T-cell (primary cell): ENCODE measurements at regions not wholly inside any gene's neighbourhood (a gene's known extent, or its start where the extent isn't known, plus 50 kb on each side); places are given as distances from the start of the nearest gene placed in this dataset.
"Not testable (repeated sequence)": the region's sequence is repeated elsewhere in the genome, so short reads cannot be mapped to it uniquely, and the experiment has no call there.

Experiments used
- ATAC-seq, 4 experiments: fragments of 200-7000 bp in 3 of 4; fragments of 150-1000 bp in 1 of 4; cut with Tn5 transposase; replicated peaks in 1 of 4; 1 replicate in 3 of 4; 2 replicates in 1 of 4; pipeline ENCODE4 v1.10.0; 2021; ENCODE audit warnings: moderate library complexity in 3 of 4, mild to moderate bottlenecking in 2 of 4, moderate number of reproducible peaks in 1 of 4
- CTCF ChIA-PET, 2 donors: fragments of 300-600 bp; sonication (Branson Sonifier 250); formaldehyde crosslinking; loops; one replicate each; lab custom pipeline; 2022; ENCODE audit warnings: antibody characterized with exemption in 2 of 2; lab: Charles Lee
- POLR2A ChIA-PET, 2 donors: fragments of 300-600 bp; sonication (Branson Sonifier 250); formaldehyde crosslinking; loops; one replicate each; lab custom pipeline; 2022; ENCODE audit warnings: antibody characterized with exemption in 2 of 2; lab: Charles Lee
- DNase-seq, 35 experiments: peaks; one replicate each; pipeline versions ENCODE4 v3.0.0 to v3.0.0-alpha.2; 2013 to 2023
- H3K27ac ChIP-seq: one replicate; pipeline ENCODE4 v1.5.1; 2013; ENCODE audit warnings: low read length
- H3K27me3 ChIP-seq, 2 experiments: replicated peaks in 1 of 2; 1 replicate in 1 of 2; 2 replicates in 1 of 2; pipeline versions ENCODE4 v1.6.1 to v1.7.0; 2013; ENCODE audit warnings: low read length in 1 of 2, mixed read lengths in 1 of 2; ENCODE audit not compliant: control insufficient read depth in 2 of 2, insufficient read depth in 2 of 2; ENCODE audit errors: extremely low read depth in 1 of 2
- H3K36me3 ChIP-seq, 2 donors: 1 replicate in 1 of 2; 2 replicates in 1 of 2; pipeline versions ENCODE4 v1.6.1 to v1.7.0; 2013; ENCODE audit warnings: low read length in 1 of 2; ENCODE audit not compliant: control insufficient read depth in 2 of 2, insufficient read depth in 1 of 2; ENCODE audit errors: extremely low read depth in 1 of 2
- H3K4me1 ChIP-seq, 2 experiments: 1 replicate in 1 of 2; 2 replicates in 1 of 2; pipeline versions ENCODE4 v1.6.1 to v1.7.0; 2013; ENCODE audit warnings: low read length in 2 of 2, mixed read lengths in 1 of 2; ENCODE audit not compliant: insufficient read depth in 2 of 2, control insufficient read depth in 1 of 2; ENCODE audit errors: extremely low read depth in 1 of 2
- H3K4me3 ChIP-seq, 2 donors: 1 replicate in 1 of 2; 2 replicates in 1 of 2; pipeline versions ENCODE4 v1.5.1 to v1.7.0; 2013; ENCODE audit warnings: mild to moderate bottlenecking in 2 of 2, low read length in 1 of 2, moderate library complexity in 1 of 2; ENCODE audit not compliant: control insufficient read depth in 1 of 2; ENCODE audit errors: extremely low read depth in 1 of 2
- H3K9me3 ChIP-seq: 2 replicates; pipeline ENCODE4 v1.7.0; 2013
- H3K27ac Mint-ChIP-seq, 2 donors: one replicate each; pipeline ENCODE4 v1.8.0; 2020 to 2021; ENCODE audit warnings: mild to moderate bottlenecking in 2 of 2, mixed read lengths in 2 of 2
- H3K27me3 Mint-ChIP-seq, 2 donors: one replicate each; pipeline ENCODE4 v1.8.0; 2021 to 2022; ENCODE audit warnings: mixed read lengths in 2 of 2
- H3K36me3 Mint-ChIP-seq: one replicate; pipeline ENCODE4 v1.8.0; 2021; ENCODE audit warnings: mixed read lengths
- H3K4me1 Mint-ChIP-seq, 3 donors: one replicate each; pipeline ENCODE4 v1.8.0; 2020 to 2022; ENCODE audit warnings: mixed read lengths in 3 of 3, mild to moderate bottlenecking in 1 of 3
- H3K4me3 Mint-ChIP-seq, 3 donors: one replicate each; pipeline ENCODE4 v1.8.0; 2020 to 2022; ENCODE audit warnings: mild to moderate bottlenecking in 3 of 3, mixed read lengths in 3 of 3, moderate library complexity in 3 of 3
- H3K9me3 Mint-ChIP-seq, 3 donors: one replicate each; pipeline ENCODE4 v1.8.0; 2020 to 2022; ENCODE audit warnings: mixed read lengths in 3 of 3
- WGBS: methylation state at CpG from one replicate; pipeline ENCODE4 v1.1.5; 2013; ENCODE audit warnings: missing lambda C conversion rate; ENCODE audit not compliant: insufficient coverage; 5-methylcytosine and 5-hydroxymethylcytosine counted together

DNA sequence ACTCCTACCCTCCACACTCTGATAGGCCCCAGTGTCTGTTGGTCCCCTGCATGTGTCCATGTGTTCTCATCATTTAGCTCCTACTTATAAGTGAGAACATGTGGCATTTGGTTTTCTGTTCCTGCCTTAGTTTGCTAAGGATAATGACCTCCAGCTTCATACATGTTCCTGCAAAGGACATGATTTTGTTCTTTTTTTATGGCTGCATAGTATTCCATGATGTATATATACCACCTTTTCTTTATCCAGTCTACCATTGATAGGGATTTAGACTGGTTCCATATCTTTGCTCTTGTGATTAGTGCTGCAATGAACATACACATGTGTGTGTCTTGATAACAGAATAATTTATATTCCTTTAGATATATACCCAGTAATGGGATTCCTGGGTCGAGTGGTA lies 67.9 kb downstream of the MSX2 start:
- H3K27me3 Mint-ChIP-seq: peaks cover 39 to 42% of the 10 kb centered on the region in 2 donors
- H3K27ac ChIP-seq: not testable (repeated sequence)

DNA sequence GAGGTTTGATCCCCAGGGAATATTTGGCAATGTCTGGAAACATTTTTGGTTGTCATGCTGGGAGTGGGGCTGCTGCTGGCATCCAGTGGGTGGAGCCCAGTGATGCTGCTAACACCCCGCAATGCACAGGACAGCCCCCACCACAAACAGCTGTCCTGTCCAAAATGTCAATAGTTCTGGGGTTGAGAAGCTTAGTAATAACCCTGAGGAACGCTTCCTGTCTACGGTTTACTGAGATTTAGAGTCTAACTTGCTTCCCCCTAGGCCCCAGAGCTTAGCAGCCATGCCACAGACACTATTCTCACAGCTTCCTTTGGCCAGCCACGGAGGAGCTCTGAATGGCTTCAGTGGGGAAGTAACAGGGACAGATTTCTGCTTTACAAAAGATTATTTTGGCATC lies 66.5 kb downstream of the MSX2 start:
- no peak overlapping the region for H3K27ac ChIP-seq
- H3K9me3 Mint-ChIP-seq: peaks cover 0 to 2% (median 0%) of the 10 kb centered on the region in 3 donors
- peaks cover 0 to 22% of the 10 kb centered on the region in 2 experiments for H3K27me3 ChIP-seq
- ChIA-PET POLR2A (no interaction called here), CTCF (no interaction called here)
- H3K4me1 Mint-ChIP-seq: peaks cover 0 to 2% (median 2%) of the 10 kb centered on the region in 3 donors
- no peak overlapping the region for H3K4me3 ChIP-seq
- no CpG with 5 or more reads among the region's 4 CpGs for WGBS
- no peaks in the 10 kb centered on the region for H3K9me3 ChIP-seq
- no peak for DNase-seq
- peaks cover 0 to 4% of the 10 kb centered on the region in 2 experiments for H3K4me1 ChIP-seq
- peaks cover 29 to 34% of the 10 kb centered on the region in 2 donors for H3K27me3 Mint-ChIP-seq
- H3K27ac Mint-ChIP-seq: no peak overlapping the region
- no peaks in the 10 kb centered on the region for H3K36me3 Mint-ChIP-seq
- no peak for ATAC-seq
- no peaks in the 10 kb centered on the region for H3K36me3 ChIP-seq
- H3K4me3 Mint-ChIP-seq: no peak overlapping the region

More for the DNA sequence above, 67.9 kb downstream of the MSX2 start:
- H3K4me1 ChIP-seq, H3K27ac Mint-ChIP-seq, ATAC-seq, POLR2A ChIA-PET, H3K9me3 Mint-ChIP-seq, H3K4me3 Mint-ChIP-seq, H3K4me3 ChIP-seq, DNase-seq, H3K36me3 Mint-ChIP-seq, H3K36me3 ChIP-seq, H3K9me3 ChIP-seq, H3K4me1 Mint-ChIP-seq: not testable (repeated sequence)
- WGBS: no CpG with 5 or more reads among the region's 1 CpG
- CTCF ChIA-PET: interaction anchor here in 1 of 2 donors (0.5 to 4.0 kb wide), 2 partner anchors 88 to 373 kb away, joined by 4 to 21 read pairs; no protein-coding TSS in a partner anchor
- H3K27me3 ChIP-seq: peaks cover 0 to 26% of the 10 kb centered on the region in 2 experiments

DNA sequence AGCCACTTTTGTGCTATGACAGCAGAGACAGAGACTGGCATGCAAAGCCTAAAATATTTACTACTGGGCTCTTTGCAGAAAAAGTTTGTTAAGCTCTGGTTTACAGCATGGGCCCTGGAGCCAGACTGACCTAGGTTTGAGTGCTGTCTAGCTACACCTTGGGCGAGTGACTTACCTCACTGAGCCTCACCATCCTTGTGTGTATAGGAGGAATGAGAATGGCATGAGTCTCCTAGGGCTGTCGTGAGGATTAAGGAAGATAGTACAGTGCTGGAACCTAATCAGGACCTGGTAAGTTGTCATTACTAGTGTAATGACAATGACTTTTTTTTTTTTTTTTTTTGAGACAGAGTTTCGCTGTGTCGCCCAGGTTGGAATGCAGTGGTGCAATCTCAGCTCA lies 65.2 kb downstream of the MSX2 start:
- Histone ChIP-seq H3K36me3 (no peaks in the 10 kb centered on the region), H3K27me3 (peaks cover 0 to 20% of the 10 kb centered on the region in 2 experiments), H3K4me1 (peaks cover 0 to 4% of the 10 kb centered on the region in 2 experiments), H3K9me3 (no peaks in the 10 kb centered on the region), H3K4me3 (no peak overlapping the region), H3K27ac (no peak overlapping the region)
- 86% methylated on average over 3 of the region's 4 CpGs for WGBS
- H3K9me3 Mint-ChIP-seq: peaks cover 4 to 11% (median 6%) of the 10 kb centered on the region in 3 donors
- no peak overlapping the region for H3K4me3 Mint-ChIP-seq
- ChIA-PET POLR2A (no interaction called here), CTCF (no interaction called here)
- ATAC-seq (no peak), DNase-seq (no peak)
- no peaks in the 10 kb centered on the region for H3K36me3 Mint-ChIP-seq
- H3K27me3 Mint-ChIP-seq: peaks cover 27 to 30% of the 10 kb centered on the region in 2 donors
- peaks cover 0 to 2% (median 2%) of the 10 kb centered on the region in 3 donors for H3K4me1 Mint-ChIP-seq
- no peak overlapping the region for H3K27ac Mint-ChIP-seq

GRCh38 chr5:174785120-174785680 lies 60.8 kb downstream of the MSX2 start:
- Mint-ChIP-seq H3K27ac (no peak overlapping the region), H3K27me3 (peaks cover 8 to 11% of the 10 kb centered on the region in 2 donors), H3K9me3 (peaks cover 4 to 19% (median 6%) of the 10 kb centered on the region in 3 donors), H3K4me3 (no peak overlapping the region), H3K36me3 (no peaks in the 10 kb centered on the region), H3K4me1 (no peaks in the 10 kb centered on the region)
- H3K27me3 ChIP-seq: peaks cover 0 to 4% of the 10 kb centered on the region in 2 experiments
- DNase-seq (no peak), ATAC-seq (no peak)
- ChIA-PET POLR2A (no interaction called here), CTCF (no interaction called here)
- WGBS: 86% methylated on average over 2 of the region's 5 CpGs
- H3K36me3 ChIP-seq: no peaks in the 10 kb centered on the region
- no peaks in the 10 kb centered on the region for H3K4me1 ChIP-seq
- no peaks in the 10 kb centered on the region for H3K9me3 ChIP-seq
- H3K27ac ChIP-seq: no peak overlapping the region
- no peak overlapping the region for H3K4me3 ChIP-seq
